ENCODE measurements at regions not wholly inside any gene's neighbourhood (a gene's known extent, or its start where the extent isn't known, plus 50 kb on each side); places are given as distances from the start of the nearest gene placed in this dataset.

DNA sequence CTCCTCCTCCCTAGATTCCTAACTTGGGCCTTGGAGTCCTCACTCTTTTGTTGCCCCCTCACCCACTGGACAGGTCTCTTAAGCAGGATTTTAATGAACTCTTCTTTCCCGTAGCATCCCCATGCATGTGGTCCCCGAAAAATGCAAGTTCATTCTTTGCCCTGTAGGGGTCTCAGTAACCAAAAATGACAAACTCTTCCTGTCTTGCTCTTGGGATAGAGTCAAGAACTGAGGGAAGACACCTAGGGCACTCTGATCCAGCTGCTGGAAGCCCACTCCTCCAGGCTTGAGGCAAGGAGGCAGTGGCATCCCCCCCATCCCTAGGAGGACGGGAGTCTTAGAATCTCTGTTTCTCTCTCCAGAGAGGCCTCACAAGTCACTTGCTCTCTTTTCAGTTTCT, 987.0 kb downstream of the DIAPH3 start:
- TF ChIP-seq, protein P1, sequence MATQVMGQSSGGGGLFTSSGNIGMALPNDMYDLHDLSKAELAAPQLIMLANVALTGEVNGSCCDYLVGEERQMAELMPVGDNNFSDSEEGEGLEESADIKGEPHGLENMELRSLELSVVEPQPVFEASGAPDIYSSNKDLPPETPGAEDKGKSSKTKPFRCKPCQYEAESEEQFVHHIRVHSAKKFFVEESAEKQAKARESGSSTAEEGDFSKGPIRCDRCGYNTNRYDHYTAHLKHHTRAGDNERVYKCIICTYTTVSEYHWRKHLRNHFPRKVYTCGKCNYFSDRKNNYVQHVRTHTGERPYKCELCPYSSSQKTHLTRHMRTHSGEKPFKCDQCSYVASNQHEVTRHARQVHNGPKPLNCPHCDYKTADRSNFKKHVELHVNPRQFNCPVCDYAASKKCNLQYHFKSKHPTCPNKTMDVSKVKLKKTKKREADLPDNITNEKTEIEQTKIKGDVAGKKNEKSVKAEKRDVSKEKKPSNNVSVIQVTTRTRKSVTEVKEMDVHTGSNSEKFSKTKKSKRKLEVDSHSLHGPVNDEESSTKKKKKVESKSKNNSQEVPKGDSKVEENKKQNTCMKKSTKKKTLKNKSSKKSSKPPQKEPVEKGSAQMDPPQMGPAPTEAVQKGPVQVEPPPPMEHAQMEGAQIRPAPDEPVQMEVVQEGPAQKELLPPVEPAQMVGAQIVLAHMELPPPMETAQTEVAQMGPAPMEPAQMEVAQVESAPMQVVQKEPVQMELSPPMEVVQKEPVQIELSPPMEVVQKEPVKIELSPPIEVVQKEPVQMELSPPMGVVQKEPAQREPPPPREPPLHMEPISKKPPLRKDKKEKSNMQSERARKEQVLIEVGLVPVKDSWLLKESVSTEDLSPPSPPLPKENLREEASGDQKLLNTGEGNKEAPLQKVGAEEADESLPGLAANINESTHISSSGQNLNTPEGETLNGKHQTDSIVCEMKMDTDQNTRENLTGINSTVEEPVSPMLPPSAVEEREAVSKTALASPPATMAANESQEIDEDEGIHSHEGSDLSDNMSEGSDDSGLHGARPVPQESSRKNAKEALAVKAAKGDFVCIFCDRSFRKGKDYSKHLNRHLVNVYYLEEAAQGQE (IDR thresholded peaks at IDR 0.05; ENCODE audit: insufficient read depth in 1 of 2, low read depth in 2 of 2, low read length in 2 of 2) = no peak
- TF ChIP-seq TAF1 (IDR thresholded peaks at IDR 0.05; ENCODE audit: borderline replicate concordance, insufficient read depth, low read length) (no peak), FOXP2 (optimal IDR thresholded peaks at IDR 0.05; ENCODE audit: borderline replicate concordance, extremely low read depth, extremely low read length, insufficient read depth) (no peak), SIN3A (IDR thresholded peaks at IDR 0.05; ENCODE audit: borderline replicate concordance, insufficient read depth, low read length) (no peak), POLR2AphosphoS5 (IDR thresholded peaks at IDR 0.05; ENCODE audit: low read depth, low read length) (no peak)

DNA sequence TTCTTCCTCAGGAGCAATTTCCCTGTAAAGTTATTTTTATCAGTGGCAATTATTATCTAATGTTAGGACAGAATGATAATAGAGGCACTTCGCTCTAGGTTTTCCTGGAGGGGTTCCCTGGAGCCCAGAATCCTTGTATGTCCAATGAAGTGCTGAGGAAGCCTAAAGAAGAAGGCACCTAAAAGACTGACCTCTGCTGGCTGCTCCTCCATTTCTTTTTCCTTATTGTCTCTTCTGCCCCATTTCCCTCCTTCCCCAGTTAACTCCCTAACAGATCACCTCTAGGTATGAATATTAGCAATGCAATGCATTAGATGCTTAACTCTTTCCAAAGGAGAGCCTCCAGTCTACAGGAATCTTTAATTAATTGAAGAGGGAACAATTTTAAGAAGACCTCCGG, 985.4 kb downstream of the DIAPH3 start:
- TF ChIP-seq, protein P1 (IDR thresholded peaks at IDR 0.05; ENCODE audit: insufficient read depth in 1 of 2, low read depth in 2 of 2, low read length in 2 of 2) = no peak
- TF ChIP-seq SIN3A (IDR thresholded peaks at IDR 0.05; ENCODE audit: borderline replicate concordance, insufficient read depth, low read length) (no peak), FOXP2 (optimal IDR thresholded peaks at IDR 0.05; ENCODE audit: borderline replicate concordance, extremely low read depth, extremely low read length, insufficient read depth) (no peak), TAF1 (IDR thresholded peaks at IDR 0.05; ENCODE audit: borderline replicate concordance, insufficient read depth, low read length) (no peak), POLR2AphosphoS5 (IDR thresholded peaks at IDR 0.05; ENCODE audit: low read depth, low read length) (no peak)

DNA sequence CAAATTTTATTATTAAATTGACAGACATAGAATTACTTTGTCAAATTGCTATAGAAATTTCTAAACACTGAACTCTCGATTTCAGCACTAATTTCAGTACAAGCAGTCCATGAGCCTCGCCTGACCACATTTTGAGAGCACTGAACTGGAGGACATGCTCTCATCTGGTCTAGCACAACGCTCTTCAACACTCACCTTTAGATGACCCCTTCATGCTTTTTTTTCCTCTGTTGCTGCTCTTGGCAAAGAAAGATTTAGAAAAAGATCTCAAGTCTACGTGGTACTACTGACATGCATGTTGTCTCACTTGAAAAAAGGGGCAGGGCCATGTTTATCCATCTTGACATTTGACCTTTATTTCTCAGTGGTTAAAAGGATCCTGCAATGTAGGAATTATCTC, 981.5 kb downstream of the DIAPH3 start:
- no peak for TF ChIP-seq SIN3A (IDR thresholded peaks at IDR 0.05; ENCODE audit: borderline replicate concordance, insufficient read depth, low read length)
- TF ChIP-seq, protein P1 (IDR thresholded peaks at IDR 0.05; ENCODE audit: insufficient read depth in 1 of 2, low read depth in 2 of 2, low read length in 2 of 2) = no peak
- no peak for TF ChIP-seq POLR2AphosphoS5 (IDR thresholded peaks at IDR 0.05; ENCODE audit: low read depth, low read length)
- no peak for TF ChIP-seq TAF1 (IDR thresholded peaks at IDR 0.05; ENCODE audit: borderline replicate concordance, insufficient read depth, low read length)
- TF ChIP-seq FOXP2 (optimal IDR thresholded peaks at IDR 0.05; ENCODE audit: borderline replicate concordance, extremely low read depth, extremely low read length, insufficient read depth) = no peak

DNA sequence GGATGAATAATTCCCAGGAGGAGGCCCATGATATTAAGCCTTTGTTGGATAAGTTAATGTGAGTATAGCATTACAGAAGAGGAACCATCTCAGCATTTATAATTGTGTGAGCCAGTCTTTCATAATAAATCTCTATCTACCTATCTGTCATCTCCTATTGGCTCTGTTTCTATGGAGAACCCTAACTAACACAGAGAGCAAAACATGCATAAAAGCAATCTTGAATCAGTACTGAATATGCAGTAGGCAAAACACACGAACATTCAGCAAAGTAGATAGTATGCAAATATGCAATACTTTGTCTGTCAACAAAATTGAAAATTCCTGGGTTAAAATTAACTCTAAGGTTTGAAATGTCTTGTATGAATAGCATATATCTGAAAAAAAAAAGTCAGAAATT, 966.3 kb downstream of the DIAPH3 start:
- TF ChIP-seq SIN3A (IDR thresholded peaks at IDR 0.05; ENCODE audit: borderline replicate concordance, insufficient read depth, low read length) = no peak
- TF ChIP-seq, protein P1 (IDR thresholded peaks at IDR 0.05; ENCODE audit: insufficient read depth in 1 of 2, low read depth in 2 of 2, low read length in 2 of 2) = no peak
- no peak for TF ChIP-seq FOXP2 (optimal IDR thresholded peaks at IDR 0.05; ENCODE audit: borderline replicate concordance, extremely low read depth, extremely low read length, insufficient read depth)
- TF ChIP-seq POLR2AphosphoS5 (IDR thresholded peaks at IDR 0.05; ENCODE audit: low read depth, low read length) = no peak
- no peak for TF ChIP-seq TAF1 (IDR thresholded peaks at IDR 0.05; ENCODE audit: borderline replicate concordance, insufficient read depth, low read length)

DNA sequence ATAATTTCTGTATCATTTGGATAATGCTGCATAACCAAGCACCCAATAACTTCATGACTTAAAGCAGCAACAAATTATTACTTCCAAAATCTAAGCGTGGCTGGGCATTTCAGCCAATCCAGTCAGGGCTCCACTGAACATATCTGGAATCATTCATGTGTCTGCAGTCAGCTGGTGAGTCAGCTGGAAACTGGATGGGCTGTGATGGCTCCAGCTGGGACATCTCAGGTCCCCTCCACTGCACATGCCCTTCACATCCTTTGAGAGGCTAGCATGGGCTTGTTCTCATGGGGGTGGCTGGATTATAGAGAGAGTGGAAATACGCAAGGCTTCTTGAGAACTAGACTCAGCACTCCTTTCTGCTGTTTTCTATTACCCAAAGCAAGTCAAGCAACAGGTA, 961.9 kb downstream of the DIAPH3 start:
- TF ChIP-seq SIN3A (IDR thresholded peaks at IDR 0.05; ENCODE audit: borderline replicate concordance, insufficient read depth, low read length) = no peak
- no peak for TF ChIP-seq FOXP2 (optimal IDR thresholded peaks at IDR 0.05; ENCODE audit: borderline replicate concordance, extremely low read depth, extremely low read length, insufficient read depth)
- no peak for TF ChIP-seq TAF1 (IDR thresholded peaks at IDR 0.05; ENCODE audit: borderline replicate concordance, insufficient read depth, low read length)
- TF ChIP-seq POLR2AphosphoS5 (IDR thresholded peaks at IDR 0.05; ENCODE audit: low read depth, low read length) = no peak
- TF ChIP-seq, protein P1 (IDR thresholded peaks at IDR 0.05; ENCODE audit: insufficient read depth in 1 of 2, low read depth in 2 of 2, low read length in 2 of 2) = no peak
